ENCODE measurements at regions not wholly inside any gene's neighbourhood (a gene's known extent, or its start where the extent isn't known, plus 50 kb on each side); places are given as distances from the start of the nearest gene placed in this dataset.

DNA sequence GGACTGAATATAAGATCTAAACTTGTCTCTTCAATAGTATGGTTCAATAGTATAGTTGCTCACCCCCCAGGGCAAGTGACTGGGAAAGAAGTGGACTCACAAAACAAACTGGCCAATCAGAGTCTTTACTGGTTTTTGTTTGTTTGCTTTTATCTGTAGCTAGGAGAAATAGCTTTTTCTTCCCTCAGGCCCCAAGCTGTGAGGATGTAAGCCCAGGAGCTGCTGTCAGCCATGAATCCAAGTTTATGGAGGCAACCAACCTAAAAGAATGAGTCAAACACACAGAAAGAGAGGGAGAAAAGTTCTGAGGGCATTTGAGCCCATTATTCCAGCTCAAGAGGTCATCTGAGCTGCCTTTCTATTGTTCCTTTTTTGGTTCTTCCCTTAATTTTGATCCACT, 375.3 kb downstream of the BCAT1 start:
- H3K36me3 ChIP-seq (ENCODE audit: control insufficient read depth in 1 of 2, insufficient read depth in 2 of 2, low read length in 2 of 2): no peaks in the 10 kb centered on the region
- H3K27me3 ChIP-seq (ENCODE audit: insufficient read depth, low read length): no peaks in the 10 kb centered on the region
- no peaks in the 10 kb centered on the region for H3K79me2 ChIP-seq (ENCODE audit: insufficient read depth, low read length)
- ChIA-PET CTCF (no interaction called here), POLR2A (no interaction called here), RAD21 (ENCODE audit: low non-redundant PET in 1 of 2, low total read pairs in 2 of 2, uncharacterized antibody in 2 of 2, unreplicated experiment in 2 of 2) (no interaction called here)
- H3K9me2 ChIP-seq (ENCODE audit: insufficient read depth): no peaks in the 10 kb centered on the region
- H3K9ac ChIP-seq (ENCODE audit: low read length): no peak overlapping the region
- TF ChIP-seq ZFX (IDR thresholded peaks at IDR 0.05) (no peak), TCF7L2 (IDR thresholded peaks at IDR 0.05; ENCODE audit: borderline replicate concordance, extremely low read depth, insufficient read depth, insufficient read length) (no peak), EZH2phosphoT487 (IDR thresholded peaks at IDR 0.05; ENCODE audit: borderline replicate concordance) (no peak), EZH2 (IDR thresholded peaks at IDR 0.05) (no peak)
- BruUV-seq (replicated peaks): no TSS peak
- DNase-seq (ENCODE audit: low read depth, low spot score): no peak
- H3K4me1 ChIP-seq (ENCODE audit: control insufficient read depth in 1 of 2, insufficient read depth in 2 of 2, low read length in 2 of 2): no peaks in the 10 kb centered on the region
- peaks cover 14 to 21% of the 10 kb centered on the region in 2 experiments; a peak in 2 of 4 replicates for H3K9me3 ChIP-seq (ENCODE audit: control insufficient read depth in 1 of 2, insufficient read depth in 1 of 2, low read depth in 1 of 2, low read length in 2 of 2)
- no peak for ATAC-seq
- H3K27ac ChIP-seq (ENCODE audit: low read depth, low read length): no peak overlapping the region
- no peak overlapping the region for H3K4me3 ChIP-seq (replicated peaks in 1 of 2; ENCODE audit: low read depth in 1 of 2, low read length in 2 of 2)
- H3K4me2 ChIP-seq (ENCODE audit: low read length): no peak overlapping the region
- no peaks in the 10 kb centered on the region for H4K20me1 ChIP-seq (ENCODE audit: insufficient read depth)
- H2AFZ ChIP-seq (ENCODE audit: low read depth, low read length, poor library complexity, severe bottlenecking): no peak overlapping the region
- intact Hi-C loops (cut with micrococcal nuclease): no loop called here

DNA sequence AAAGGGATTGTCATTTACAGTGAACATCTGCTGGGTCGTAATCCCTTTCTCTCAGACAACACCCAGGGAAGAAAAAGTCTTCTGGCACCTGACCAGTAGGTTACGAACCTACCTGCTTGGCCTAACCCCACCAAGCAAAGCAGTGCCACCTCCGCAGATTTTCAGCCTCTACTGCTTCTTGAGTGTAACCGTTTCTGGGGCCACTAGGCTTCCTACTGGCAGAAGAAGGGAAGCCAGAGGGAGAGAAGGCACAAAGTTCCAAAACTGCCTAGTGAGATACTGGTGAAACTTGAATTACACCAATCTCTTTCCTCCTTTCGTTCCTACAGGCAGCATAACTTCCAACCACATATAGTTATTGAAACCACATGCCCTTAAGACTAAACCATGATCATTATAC, 383.6 kb downstream of the BCAT1 start:
- no peak overlapping the region for H3K4me2 ChIP-seq (ENCODE audit: low read length)
- no peak overlapping the region for H3K4me3 ChIP-seq (replicated peaks in 1 of 2; ENCODE audit: low read depth in 1 of 2, low read length in 2 of 2)
- ATAC-seq (no peak), DNase-seq (ENCODE audit: low read depth, low spot score) (no peak)
- intact Hi-C loops (cut with micrococcal nuclease): no loop called here
- no peaks in the 10 kb centered on the region for H3K36me3 ChIP-seq (ENCODE audit: control insufficient read depth in 1 of 2, insufficient read depth in 2 of 2, low read length in 2 of 2)
- no peaks in the 10 kb centered on the region for H3K79me2 ChIP-seq (ENCODE audit: insufficient read depth, low read length)
- H3K9ac ChIP-seq (ENCODE audit: low read length): no peak overlapping the region
- no peaks in the 10 kb centered on the region for H3K9me2 ChIP-seq (ENCODE audit: insufficient read depth)
- ChIA-PET CTCF (no interaction called here), RAD21 (ENCODE audit: low non-redundant PET in 1 of 2, low total read pairs in 2 of 2, uncharacterized antibody in 2 of 2, unreplicated experiment in 2 of 2) (no interaction called here), POLR2A (no interaction called here)
- H4K20me1 ChIP-seq (ENCODE audit: insufficient read depth): no peaks in the 10 kb centered on the region
- TF ChIP-seq FOSL1 (IDR thresholded peaks at IDR 0.05; ENCODE audit: low read depth) (no peak), EZH2phosphoT487 (IDR thresholded peaks at IDR 0.05; ENCODE audit: borderline replicate concordance) (no peak), RAD21 (IDR thresholded peaks at IDR 0.05; ENCODE audit: low read depth) (no peak), EZH2 (IDR thresholded peaks at IDR 0.05) (no peak), JUND (IDR thresholded peaks at IDR 0.05) (no peak), SP1 (IDR thresholded peaks at IDR 0.05; ENCODE audit: low read depth) (no peak), POLR2AphosphoS5 (IDR thresholded peaks at IDR 0.05; ENCODE audit: low read depth, low read length) (no peak), SIN3A (IDR thresholded peaks at IDR 0.05; ENCODE audit: low read depth) (no peak), REST (IDR thresholded peaks at IDR 0.05; ENCODE audit: low read depth) (no peak)
- H2AFZ ChIP-seq (ENCODE audit: low read depth, low read length, poor library complexity, severe bottlenecking): no peak overlapping the region
- H3K4me1 ChIP-seq (ENCODE audit: control insufficient read depth in 1 of 2, insufficient read depth in 2 of 2, low read length in 2 of 2): no peaks in the 10 kb centered on the region
- H3K27me3 ChIP-seq (ENCODE audit: insufficient read depth, low read length): no peaks in the 10 kb centered on the region
- H3K27ac ChIP-seq (ENCODE audit: low read depth, low read length): no peak overlapping the region
- peaks cover 0 to 8% of the 10 kb centered on the region in 2 experiments; a peak in 2 of 4 replicates for H3K9me3 ChIP-seq (ENCODE audit: control insufficient read depth in 1 of 2, insufficient read depth in 1 of 2, low read depth in 1 of 2, low read length in 2 of 2)
- BruUV-seq (replicated peaks): no TSS peak

Measured in HCT116 (cell line).